ENCODE measurements at regions not wholly inside any gene's neighbourhood (a gene's known extent, or its start where the extent isn't known, plus 50 kb on each side); places are given as distances from the start of the nearest gene placed in this dataset.

- no peak for TF ChIP-seq TIGD3 (CRISPR knock-in tag; IDR thresholded peaks at IDR 0.05; ENCODE audit: borderline replicate concordance)
- peak; percentile 64 for TF ChIP-seq NFYB (CRISPR knock-in tag; IDR thresholded peaks at IDR 0.05)
- no peak for TF ChIP-seq KDM5B (CRISPR knock-in tag; IDR thresholded peaks at IDR 0.05; ENCODE audit: borderline replicate concordance)
- no peak for TF ChIP-seq ZNF235 (CRISPR knock-in tag; IDR thresholded peaks at IDR 0.05; ENCODE audit: borderline replicate concordance)
These were observed 57.1 kb upstream of the NPTX2 start (continued) for GRCh38 chr7:98559958-98560357.

- H3K4me2 ChIP-seq (ENCODE audit: low read depth, low read length) = no peak overlapping the region
- DNase-seq (ENCODE audit: low spot score) = no peak
- no peaks in the 10 kb centered on the region for H3K4me1 ChIP-seq (ENCODE audit: insufficient read depth, low read length)
- no peak for FAIRE-seq
- no peak overlapping the region for H3K27ac ChIP-seq (ENCODE audit: extremely low read length, insufficient read depth, low read length)
- 18% methylated on average over 3 of the region's 3 CpGs for WGBS (ENCODE audit: low lambda C conversion rate)
- no peaks in the 10 kb centered on the region for H3K36me3 ChIP-seq (replicated peaks in 1 of 2; ENCODE audit: control insufficient read depth in 1 of 2, insufficient read depth in 2 of 2, low read length in 2 of 2)
- intact Hi-C loops (cut with micrococcal nuclease; ENCODE audit: unreplicated experiment) = no loop called here
- TF ChIP-seq TAF1 (CRISPR knock-in tag; IDR thresholded peaks at IDR 0.05) (no peak), ZNF552 (CRISPR knock-in tag; IDR thresholded peaks at IDR 0.05; ENCODE audit: borderline replicate concordance) (no peak), ZNF12 (CRISPR knock-in tag; IDR thresholded peaks at IDR 0.05) (no peak), GTF2F1 (IDR thresholded peaks at IDR 0.05; ENCODE audit: low read length) (no peak), ZC3H4 (CRISPR knock-in tag; IDR thresholded peaks at IDR 0.05; ENCODE audit: borderline replicate concordance) (no peak), ZNF235 (CRISPR knock-in tag; IDR thresholded peaks at IDR 0.05; ENCODE audit: borderline replicate concordance) (no peak), TBX3 (IDR thresholded peaks at IDR 0.05; ENCODE audit: borderline replicate concordance) (no peak), HMG20B (CRISPR knock-in tag; conservative IDR thresholded peaks at IDR 0.05) (no peak), TCF7 (IDR thresholded peaks at IDR 0.05; ENCODE audit: low read depth) (no peak), LCORL (IDR thresholded peaks at IDR 0.05) (no peak), LCORL (CRISPR knock-in tag; IDR thresholded peaks at IDR 0.05) (no peak), ZUFSP (CRISPR knock-in tag; IDR thresholded peaks at IDR 0.05; ENCODE audit: borderline replicate concordance) (no peak), MED1 (CRISPR knock-in tag; IDR thresholded peaks at IDR 0.05) (no peak), ZNF660 (CRISPR knock-in tag; IDR thresholded peaks at IDR 0.05; ENCODE audit: borderline replicate concordance, low read depth) (no peak), HDAC6 (IDR thresholded peaks at IDR 0.05; ENCODE audit: low read depth, low read length) (no peak), TCF7L2 (IDR thresholded peaks at IDR 0.05; ENCODE audit: low read depth, low read length) (no peak), RFX3 (CRISPR knock-in tag; IDR thresholded peaks at IDR 0.05) (no peak), ZNF737 (CRISPR knock-in tag; IDR thresholded peaks at IDR 0.05; ENCODE audit: borderline replicate concordance) (no peak), ZNF530 (CRISPR knock-in tag; IDR thresholded peaks at IDR 0.05; ENCODE audit: low read depth) (no peak)
- no peak overlapping the region for H3K4me3 ChIP-seq (replicated peaks in 1 of 3; ENCODE audit: insufficient read depth in 1 of 3, low read depth in 2 of 3, low read length in 3 of 3)
- BruUV-seq (replicated peaks) = no TSS peak
- CTCF ChIA-PET (ENCODE audit: low intra/inter-chr PET ratio, low total read pairs) = interaction anchor here (0.6 kb wide), 1 partner anchor 11 kb away, joined by 3 read pairs; no protein-coding TSS in a partner anchor
- in situ Hi-C loops (cut with HindIII; ENCODE audit: extremely low pct_ligation_motif_present, low pct_unique_long_range_greater_than_20kb) = no loop called here
- H2AFZ ChIP-seq (ENCODE audit: low read length) = no peak overlapping the region
- H3K27me3 ChIP-seq (ENCODE audit: control insufficient read depth in 1 of 2, insufficient read depth in 2 of 2, low read length in 2 of 2) = peaks cover 0 to 1% of the 10 kb centered on the region in 2 experiments; a peak in 1 of 5 replicates
- no peaks in the 10 kb centered on the region for H3K9me3 ChIP-seq (ENCODE audit: low read length)
- ATAC-seq = no peak
- H3K79me2 ChIP-seq (ENCODE audit: insufficient read depth, low read length) = no peaks in the 10 kb centered on the region
- POLR2A ChIA-PET = no interaction called here
- no peak overlapping the region for H3K9ac ChIP-seq (ENCODE audit: insufficient read depth, low read depth, low read length)
- no peaks in the 10 kb centered on the region for H4K20me1 ChIP-seq (ENCODE audit: insufficient read depth, low read length)
These were observed 57.9 kb upstream of the NPTX2 start for GRCh38 chr7:98559219-98559618.

All from HepG2 (cell line).